ENCODE measurements at regions not wholly inside any gene's neighbourhood (a gene's known extent, or its start where the extent isn't known, plus 50 kb on each side); places are given as distances from the start of the nearest gene placed in this dataset.

GRCh38 chr12:116647813-116648212, 88.6 kb downstream of the MAP1LC3B2 start:
- no peak for DNase-seq (ENCODE audit: extremely low spot score)
- POLR2A ChIA-PET, result no interaction called here
- CTCF ChIA-PET, result no interaction called here
- TF ChIP-seq ARNT (IDR thresholded peaks at IDR 0.05) (no peak), TARDBP (IDR thresholded peaks at IDR 0.05) (no peak), FOXK2 (IDR thresholded peaks at IDR 0.05) (no peak), HDGF (IDR thresholded peaks at IDR 0.05; ENCODE audit: borderline replicate concordance) (no peak), SUZ12 (IDR thresholded peaks at IDR 0.05) (no peak), NFRKB (IDR thresholded peaks at IDR 0.05) (no peak), FOXA1 (IDR thresholded peaks at IDR 0.05) (no peak), FOXM1 (IDR thresholded peaks at IDR 0.05; ENCODE audit: borderline replicate concordance) (no peak), SP1 (IDR thresholded peaks at IDR 0.05) (no peak), ELF4 (IDR thresholded peaks at IDR 0.05) (no peak), L3MBTL2 (conservative IDR thresholded peaks at IDR 0.05) (no peak), ZNF384 (IDR thresholded peaks at IDR 0.05) (no peak), BHLHE40 (IDR thresholded peaks at IDR 0.05; ENCODE audit: borderline replicate concordance) (no peak), LEF1 (IDR thresholded peaks at IDR 0.05; ENCODE audit: borderline replicate concordance) (no peak), CTBP1 (IDR thresholded peaks at IDR 0.05; ENCODE audit: borderline replicate concordance) (no peak)
- TF ChIP-seq, protein P1, sequence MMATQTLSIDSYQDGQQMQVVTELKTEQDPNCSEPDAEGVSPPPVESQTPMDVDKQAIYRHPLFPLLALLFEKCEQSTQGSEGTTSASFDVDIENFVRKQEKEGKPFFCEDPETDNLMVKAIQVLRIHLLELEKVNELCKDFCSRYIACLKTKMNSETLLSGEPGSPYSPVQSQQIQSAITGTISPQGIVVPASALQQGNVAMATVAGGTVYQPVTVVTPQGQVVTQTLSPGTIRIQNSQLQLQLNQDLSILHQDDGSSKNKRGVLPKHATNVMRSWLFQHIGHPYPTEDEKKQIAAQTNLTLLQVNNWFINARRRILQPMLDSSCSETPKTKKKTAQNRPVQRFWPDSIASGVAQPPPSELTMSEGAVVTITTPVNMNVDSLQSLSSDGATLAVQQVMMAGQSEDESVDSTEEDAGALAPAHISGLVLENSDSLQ (IDR thresholded peaks at IDR 0.05), result no peak

- TF ChIP-seq FOXM1 (IDR thresholded peaks at IDR 0.05; ENCODE audit: borderline replicate concordance) (no peak), ARNT (IDR thresholded peaks at IDR 0.05) (no peak), ZNF384 (IDR thresholded peaks at IDR 0.05) (no peak), BHLHE40 (IDR thresholded peaks at IDR 0.05; ENCODE audit: borderline replicate concordance) (no peak), FOXK2 (IDR thresholded peaks at IDR 0.05) (no peak), LEF1 (IDR thresholded peaks at IDR 0.05; ENCODE audit: borderline replicate concordance) (no peak), HDGF (IDR thresholded peaks at IDR 0.05; ENCODE audit: borderline replicate concordance) (no peak)
- TF ChIP-seq, protein P1 (IDR thresholded peaks at IDR 0.05), result no peak
- POLR2A ChIA-PET, result no interaction called here
- CTCF ChIA-PET, result no interaction called here
- DNase-seq (ENCODE audit: extremely low spot score), result no peak
Measured at GRCh38 chr12:116646901-116647300, 87.7 kb downstream of the MAP1LC3B2 start.

DNA sequence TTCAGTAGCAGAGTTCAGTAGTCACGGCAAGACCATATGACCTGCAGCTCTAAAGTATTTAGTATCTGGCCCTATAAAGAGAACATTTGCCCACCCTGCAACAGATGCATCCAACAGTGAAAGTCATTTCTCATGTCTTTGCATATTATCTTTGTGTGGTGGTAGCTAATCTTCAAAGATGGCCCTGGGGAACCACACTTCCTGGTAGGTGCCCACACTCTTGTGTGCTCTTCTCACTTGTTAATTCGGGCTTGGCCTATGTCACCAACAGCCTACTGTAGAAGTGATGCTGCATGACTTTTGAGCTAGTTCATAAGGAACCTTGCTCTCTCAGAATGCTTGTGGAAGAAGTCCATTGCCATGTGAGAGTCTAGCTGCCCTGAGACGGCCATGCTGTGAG, 85.6 kb downstream of the MAP1LC3B2 start:
- CTCF ChIA-PET, result no interaction called here
- no peak for DNase-seq (ENCODE audit: extremely low spot score)
- POLR2A ChIA-PET, result no interaction called here
- no peak for TF ChIP-seq ARNT (IDR thresholded peaks at IDR 0.05)
- TF ChIP-seq ELF4 (IDR thresholded peaks at IDR 0.05), result no peak
- no peak for TF ChIP-seq FOXM1 (IDR thresholded peaks at IDR 0.05; ENCODE audit: borderline replicate concordance)
- no peak for TF ChIP-seq FOXK2 (IDR thresholded peaks at IDR 0.05)
- no peak for TF ChIP-seq FOXA1 (IDR thresholded peaks at IDR 0.05)
- no peak for TF ChIP-seq ZNF384 (IDR thresholded peaks at IDR 0.05)
- TF ChIP-seq HDGF (IDR thresholded peaks at IDR 0.05; ENCODE audit: borderline replicate concordance), result no peak
- TF ChIP-seq SP1 (IDR thresholded peaks at IDR 0.05), result no peak
- no peak for TF ChIP-seq L3MBTL2 (conservative IDR thresholded peaks at IDR 0.05)
- TF ChIP-seq LEF1 (IDR thresholded peaks at IDR 0.05; ENCODE audit: borderline replicate concordance), result no peak
- no peak for TF ChIP-seq TARDBP (IDR thresholded peaks at IDR 0.05)
- no peak for TF ChIP-seq SUZ12 (IDR thresholded peaks at IDR 0.05)
- no peak for TF ChIP-seq CTBP1 (IDR thresholded peaks at IDR 0.05; ENCODE audit: borderline replicate concordance)
- TF ChIP-seq NFRKB (IDR thresholded peaks at IDR 0.05), result no peak
- TF ChIP-seq BHLHE40 (IDR thresholded peaks at IDR 0.05; ENCODE audit: borderline replicate concordance), result no peak
- TF ChIP-seq, protein P1 (IDR thresholded peaks at IDR 0.05), result no peak

- TF ChIP-seq SP1 (IDR thresholded peaks at IDR 0.05), result no peak
- no peak for TF ChIP-seq HDGF (IDR thresholded peaks at IDR 0.05; ENCODE audit: borderline replicate concordance)
- TF ChIP-seq FOXK2 (IDR thresholded peaks at IDR 0.05), result no peak
- TF ChIP-seq, protein P1 (IDR thresholded peaks at IDR 0.05), result no peak
- TF ChIP-seq ARNT (IDR thresholded peaks at IDR 0.05), result no peak
- TF ChIP-seq BHLHE40 (IDR thresholded peaks at IDR 0.05; ENCODE audit: borderline replicate concordance), result no peak
- TF ChIP-seq ELF4 (IDR thresholded peaks at IDR 0.05), result no peak
- TF ChIP-seq CTBP1 (IDR thresholded peaks at IDR 0.05; ENCODE audit: borderline replicate concordance), result no peak
- TF ChIP-seq L3MBTL2 (conservative IDR thresholded peaks at IDR 0.05), result no peak
- TF ChIP-seq FOXM1 (IDR thresholded peaks at IDR 0.05; ENCODE audit: borderline replicate concordance), result no peak
- TF ChIP-seq FOXA1 (IDR thresholded peaks at IDR 0.05), result no peak
- no peak for TF ChIP-seq NFRKB (IDR thresholded peaks at IDR 0.05)
- no peak for TF ChIP-seq SUZ12 (IDR thresholded peaks at IDR 0.05)
- TF ChIP-seq LEF1 (IDR thresholded peaks at IDR 0.05; ENCODE audit: borderline replicate concordance), result no peak
- no peak for TF ChIP-seq TARDBP (IDR thresholded peaks at IDR 0.05)
- TF ChIP-seq ZNF384 (IDR thresholded peaks at IDR 0.05), result no peak
- ChIA-PET POLR2A (no interaction called here), CTCF (interaction anchor here (0.7 kb wide), 1 partner anchor 220 kb away, joined by 3 read pairs; no protein-coding TSS in a partner anchor)
- no peak for DNase-seq (ENCODE audit: extremely low spot score)
Measured at GRCh38 chr12:116642683-116643082, 83.5 kb downstream of the MAP1LC3B2 start.

- POLR2A ChIA-PET, result no interaction called here
- no peak for DNase-seq (ENCODE audit: extremely low spot score)
- CTCF ChIA-PET, result no interaction called here
- TF ChIP-seq HDGF (IDR thresholded peaks at IDR 0.05; ENCODE audit: borderline replicate concordance) (no peak), ZNF384 (IDR thresholded peaks at IDR 0.05) (no peak), NFRKB (IDR thresholded peaks at IDR 0.05) (no peak), ARNT (IDR thresholded peaks at IDR 0.05) (no peak), FOXK2 (IDR thresholded peaks at IDR 0.05) (no peak), CTBP1 (IDR thresholded peaks at IDR 0.05; ENCODE audit: borderline replicate concordance) (no peak), BHLHE40 (IDR thresholded peaks at IDR 0.05; ENCODE audit: borderline replicate concordance) (no peak), FOXM1 (IDR thresholded peaks at IDR 0.05; ENCODE audit: borderline replicate concordance) (no peak), LEF1 (IDR thresholded peaks at IDR 0.05; ENCODE audit: borderline replicate concordance) (no peak), SUZ12 (IDR thresholded peaks at IDR 0.05) (no peak), L3MBTL2 (conservative IDR thresholded peaks at IDR 0.05) (no peak), FOXA1 (IDR thresholded peaks at IDR 0.05) (no peak), SP1 (IDR thresholded peaks at IDR 0.05) (no peak), ELF4 (IDR thresholded peaks at IDR 0.05) (no peak), TARDBP (IDR thresholded peaks at IDR 0.05) (no peak)
- TF ChIP-seq, protein P1 (IDR thresholded peaks at IDR 0.05), result no peak
Measured at GRCh38 chr12:116642106-116642505, 82.9 kb downstream of the MAP1LC3B2 start.

All from HEK293T (cell line).